Natural killer cell (primary cell): ENCODE measurements at regions not wholly inside any gene's neighbourhood (a gene's known extent, or its start where the extent isn't known, plus 50 kb on each side); places are given as distances from the start of the nearest gene placed in this dataset.
"Not testable (repeated sequence)": the region's sequence is repeated elsewhere in the genome, so short reads cannot be mapped to it uniquely, and the experiment has no call there.

Experiments used
- ATAC-seq, 3 donors: fragments of 150-1000 bp in 2 of 3; fragments of 200-7000 bp in 1 of 3; cut with Tn5 transposase; 1 replicate in 1 of 3; 2 replicates in 2 of 3; pipeline ENCODE4 v1.10.0; 2021; ENCODE audit warnings: mild to moderate bottlenecking in 2 of 3, moderate library complexity in 2 of 3
- DNase-seq, 2 donors: peaks; one replicate each; pipeline versions ENCODE4 v3.0.0 to v3.0.0-alpha.2; 2013 to 2021; ENCODE audit warnings: mixed read lengths in 1 of 2
- H3K27ac ChIP-seq: one replicate; pipeline ENCODE4 v1.5.1; 2013; ENCODE audit warnings: mild to moderate bottlenecking, low read length
- H3K27me3 ChIP-seq: one replicate; pipeline ENCODE4 v1.6.1; 2013; ENCODE audit warnings: low read length; ENCODE audit not compliant: control insufficient read depth, insufficient read depth
- H3K36me3 ChIP-seq: one replicate; pipeline ENCODE4 v1.6.1; 2013; ENCODE audit warnings: low read length; ENCODE audit not compliant: control insufficient read depth, insufficient read depth
- H3K4me1 ChIP-seq: one replicate; pipeline ENCODE4 v1.6.1; 2013; ENCODE audit warnings: low read length; ENCODE audit not compliant: control insufficient read depth, insufficient read depth
- H3K4me3 ChIP-seq: one replicate; pipeline ENCODE4 v1.5.1; 2013; ENCODE audit warnings: low read length
- H3K9me3 ChIP-seq: one replicate; pipeline ENCODE4 v1.6.1; 2013; ENCODE audit warnings: low read length; ENCODE audit not compliant: control insufficient read depth, insufficient read depth
- H3K27ac Mint-ChIP-seq, 2 donors: one replicate each; pipeline ENCODE4 v1.8.0; 2022; ENCODE audit warnings: mild to moderate bottlenecking in 2 of 2, mixed read lengths in 2 of 2, moderate library complexity in 1 of 2
- H3K27me3 Mint-ChIP-seq, 2 donors: one replicate each; pipeline ENCODE4 v1.8.0; 2022; ENCODE audit warnings: low read depth in 2 of 2, mixed read lengths in 2 of 2
- H3K36me3 Mint-ChIP-seq: one replicate; pipeline ENCODE4 v1.8.0; 2022; ENCODE audit warnings: mixed read lengths
- H3K4me1 Mint-ChIP-seq, 2 donors: one replicate each; pipeline ENCODE4 v1.8.0; 2022; ENCODE audit warnings: mixed read lengths in 2 of 2
- H3K4me3 Mint-ChIP-seq: one replicate; pipeline ENCODE4 v1.8.0; 2022; ENCODE audit warnings: mild to moderate bottlenecking, moderate library complexity, mixed read lengths
- H3K9me3 Mint-ChIP-seq, 2 donors: one replicate each; pipeline ENCODE4 v1.8.0; 2022; ENCODE audit warnings: mixed read lengths in 2 of 2
- WGBS: methylation state at CpG from one replicate; pipeline ENCODE4 v1.1.7; 2013; ENCODE audit warnings: missing lambda C conversion rate; ENCODE audit not compliant: insufficient coverage; 5-methylcytosine and 5-hydroxymethylcytosine counted together
- intact Hi-C: fragments of 100-400 bp; cut with micrococcal nuclease; formaldehyde crosslinking; loops from one replicate; pipeline ENCODE4 v1.14.2; 2022
- TF ChIP-seq, protein P1 (sequence below): fragments of 200-600 bp; IDR thresholded peaks from one replicate; pipeline ENCODE4 v1.8.0; 2022; ENCODE audit warnings: antibody characterized with exemption

DNA sequence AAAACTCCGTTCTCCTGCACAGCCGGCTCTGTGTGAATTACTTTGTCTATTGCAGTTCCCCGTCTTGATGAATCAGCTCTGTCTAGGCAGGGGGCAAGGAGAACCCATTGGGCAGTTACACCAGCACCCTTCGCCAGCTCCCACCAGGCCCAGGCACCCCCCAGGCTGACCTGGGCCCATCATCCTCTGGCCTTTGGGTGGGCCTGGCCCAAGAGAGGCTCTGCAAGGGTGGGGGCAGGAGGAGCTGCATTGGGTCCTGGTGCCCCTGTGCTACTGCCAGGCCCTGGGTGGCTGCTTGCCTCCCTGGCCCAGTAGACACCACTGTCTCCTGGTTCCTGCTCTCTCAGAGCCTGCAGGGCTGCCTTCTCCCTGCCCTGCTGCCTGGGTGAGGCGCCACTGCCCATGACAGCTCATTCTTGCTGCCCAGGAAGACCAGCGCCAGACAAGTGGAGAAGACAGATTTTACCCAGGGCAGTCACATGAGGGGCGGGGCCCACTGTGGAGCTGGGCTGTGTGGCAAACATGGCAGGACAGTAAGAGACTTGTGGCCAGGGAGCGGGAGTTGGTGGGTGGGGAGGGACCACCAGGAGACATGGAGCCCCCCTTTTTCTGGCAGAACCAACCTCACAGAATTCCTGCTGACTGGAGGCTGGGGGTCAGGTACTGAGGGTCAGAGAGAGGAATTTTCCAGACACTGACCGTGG, 67.2 kb downstream of the MRPL36 start:
- Histone ChIP-seq H3K4me1 (no peaks in the 10 kb centered on the region), H3K4me3 (no peak overlapping the region), H3K9me3 (no peaks in the 10 kb centered on the region), H3K27me3 (no peaks in the 10 kb centered on the region), H3K27ac (no peak overlapping the region), H3K36me3 (no peaks in the 10 kb centered on the region)
- ATAC-seq (no peak), DNase-seq (peak in 1 of 2 donors; percentile 12)
- Mint-ChIP-seq H3K27ac (no peak overlapping the region), H3K9me3 (no peaks in the 10 kb centered on the region), H3K36me3 (no peaks in the 10 kb centered on the region), H3K27me3 (no peaks in the 10 kb centered on the region), H3K4me3 (no peak overlapping the region), H3K4me1 (no peaks in the 10 kb centered on the region)
- 88% methylated on average over 9 of the region's 9 CpGs for WGBS
- intact Hi-C loops: loop anchor here (10.0 kb wide), 1 partner anchor 282 kb away; no protein-coding TSS in a partner anchor
- TF ChIP-seq, protein P1, sequence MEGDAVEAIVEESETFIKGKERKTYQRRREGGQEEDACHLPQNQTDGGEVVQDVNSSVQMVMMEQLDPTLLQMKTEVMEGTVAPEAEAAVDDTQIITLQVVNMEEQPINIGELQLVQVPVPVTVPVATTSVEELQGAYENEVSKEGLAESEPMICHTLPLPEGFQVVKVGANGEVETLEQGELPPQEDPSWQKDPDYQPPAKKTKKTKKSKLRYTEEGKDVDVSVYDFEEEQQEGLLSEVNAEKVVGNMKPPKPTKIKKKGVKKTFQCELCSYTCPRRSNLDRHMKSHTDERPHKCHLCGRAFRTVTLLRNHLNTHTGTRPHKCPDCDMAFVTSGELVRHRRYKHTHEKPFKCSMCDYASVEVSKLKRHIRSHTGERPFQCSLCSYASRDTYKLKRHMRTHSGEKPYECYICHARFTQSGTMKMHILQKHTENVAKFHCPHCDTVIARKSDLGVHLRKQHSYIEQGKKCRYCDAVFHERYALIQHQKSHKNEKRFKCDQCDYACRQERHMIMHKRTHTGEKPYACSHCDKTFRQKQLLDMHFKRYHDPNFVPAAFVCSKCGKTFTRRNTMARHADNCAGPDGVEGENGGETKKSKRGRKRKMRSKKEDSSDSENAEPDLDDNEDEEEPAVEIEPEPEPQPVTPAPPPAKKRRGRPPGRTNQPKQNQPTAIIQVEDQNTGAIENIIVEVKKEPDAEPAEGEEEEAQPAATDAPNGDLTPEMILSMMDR: no peak

DNA sequence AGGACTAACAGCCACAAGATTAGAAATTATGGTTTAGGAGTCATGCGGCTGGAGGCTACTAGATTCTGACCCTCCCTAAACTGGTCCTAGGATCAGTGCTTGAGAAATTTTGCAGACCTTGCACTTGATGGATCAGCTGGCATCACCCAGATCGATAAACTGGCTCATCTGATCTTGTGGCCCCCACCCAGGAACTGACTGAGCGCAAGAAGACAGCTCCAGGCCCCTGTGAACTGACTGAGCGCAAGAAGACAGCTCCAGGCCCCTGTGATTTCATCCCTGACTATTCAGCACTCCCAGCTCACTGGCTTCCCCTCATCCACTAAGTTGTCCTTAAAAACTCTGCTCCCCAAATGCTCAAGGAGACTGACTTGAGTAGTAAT, 67.8 kb downstream of the MRPL36 start:
- DNase-seq, H3K27ac Mint-ChIP-seq, H3K4me3 Mint-ChIP-seq, ATAC-seq, H3K27ac ChIP-seq, H3K36me3 ChIP-seq, H3K4me3 ChIP-seq, H3K9me3 Mint-ChIP-seq, H3K36me3 Mint-ChIP-seq, H3K4me1 ChIP-seq, H3K9me3 ChIP-seq, H3K27me3 Mint-ChIP-seq, H3K4me1 Mint-ChIP-seq, H3K27me3 ChIP-seq: not testable (repeated sequence)
- WGBS: 79% methylated on average over 4 of the region's 4 CpGs
- intact Hi-C loops: loop anchor here (10.0 kb wide), 1 partner anchor 283 kb away; no protein-coding TSS in a partner anchor

DNA sequence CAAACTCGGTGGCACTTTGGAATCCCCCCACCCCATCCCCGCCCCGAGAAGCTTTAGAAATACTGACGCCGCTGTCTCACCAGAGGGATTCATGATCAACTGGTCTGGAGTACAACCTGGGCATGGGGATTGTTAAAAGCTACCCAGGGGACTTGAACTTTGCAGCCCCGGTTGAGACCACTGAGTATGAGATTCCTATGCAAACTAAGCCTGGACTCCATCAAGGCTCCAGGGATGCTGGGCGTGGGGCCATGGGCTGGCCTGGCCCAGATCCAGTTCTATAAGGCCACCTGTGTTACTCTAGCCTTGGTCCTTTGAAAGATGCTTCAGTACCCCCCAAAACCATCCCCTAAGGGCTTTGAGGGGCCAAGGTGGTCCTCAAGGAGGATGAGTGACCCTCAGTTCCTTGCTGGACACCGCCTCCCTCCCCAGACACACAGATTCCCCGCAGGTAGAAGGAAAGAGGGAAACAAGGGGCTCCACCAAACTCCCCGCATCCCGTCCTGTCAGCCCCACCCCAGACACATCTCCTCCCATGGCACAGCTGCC, 68.5 kb downstream of the MRPL36 start:
- no peaks in the 10 kb centered on the region for H3K36me3 Mint-ChIP-seq
- H3K27ac ChIP-seq: no peak overlapping the region
- H3K4me3 Mint-ChIP-seq: no peak overlapping the region
- H3K9me3 ChIP-seq: no peaks in the 10 kb centered on the region
- H3K27me3 Mint-ChIP-seq: peaks cover 0 to 3% of the 10 kb centered on the region in 2 donors
- WGBS: 79% methylated on average over 10 of the region's 11 CpGs
- peak in 1 of 2 donors; percentile 7 for DNase-seq
- no peaks in the 10 kb centered on the region for H3K36me3 ChIP-seq
- intact Hi-C loops: loop anchor here (10.0 kb wide), 1 partner anchor 284 kb away; no protein-coding TSS in a partner anchor
- TF ChIP-seq, protein P1: no peak
- no peaks in the 10 kb centered on the region for H3K9me3 Mint-ChIP-seq
- no peak overlapping the region for H3K4me3 ChIP-seq
- H3K27ac Mint-ChIP-seq: no peak overlapping the region
- no peaks in the 10 kb centered on the region for H3K4me1 ChIP-seq
- H3K27me3 ChIP-seq: no peaks in the 10 kb centered on the region
- no peak for ATAC-seq
- H3K4me1 Mint-ChIP-seq: no peaks in the 10 kb centered on the region

DNA sequence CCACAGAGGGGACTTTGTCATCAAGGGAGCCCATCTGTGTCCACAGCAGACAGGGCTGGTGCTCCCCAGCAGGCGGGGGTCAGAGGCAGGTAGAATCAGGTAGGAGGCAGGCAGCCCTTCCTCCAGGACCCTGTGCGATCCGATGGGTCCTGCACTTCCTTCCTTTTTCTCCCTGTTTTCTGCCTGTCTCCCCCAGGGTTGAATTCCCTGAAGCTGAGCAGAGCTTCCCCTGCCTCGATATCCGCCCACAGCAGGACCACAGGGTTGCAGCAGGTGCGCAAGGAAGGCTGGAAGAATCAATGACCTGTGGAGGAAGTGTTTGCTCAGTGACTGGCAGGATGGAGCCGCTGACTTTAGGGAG, 69.2 kb downstream of the MRPL36 start:
- H3K27me3 Mint-ChIP-seq: peaks cover 3 to 9% of the 10 kb centered on the region in 2 donors
- no peak overlapping the region for H3K4me3 Mint-ChIP-seq
- no peak overlapping the region for H3K4me3 ChIP-seq
- no peaks in the 10 kb centered on the region for H3K9me3 Mint-ChIP-seq
- no peaks in the 10 kb centered on the region for H3K27me3 ChIP-seq
- intact Hi-C loops: loop anchor here (10.0 kb wide), 1 partner anchor 284 kb away; no protein-coding TSS in a partner anchor
- no peak overlapping the region for H3K27ac Mint-ChIP-seq
- peaks cover 0 to 3% of the 10 kb centered on the region in 2 donors for H3K4me1 Mint-ChIP-seq
- H3K36me3 Mint-ChIP-seq: no peaks in the 10 kb centered on the region
- H3K36me3 ChIP-seq: no peaks in the 10 kb centered on the region
- ATAC-seq (no peak), DNase-seq (no peak)
- H3K4me1 ChIP-seq: no peaks in the 10 kb centered on the region
- no peak overlapping the region for H3K27ac ChIP-seq
- H3K9me3 ChIP-seq: no peaks in the 10 kb centered on the region
- 73% methylated on average over 7 of the region's 7 CpGs for WGBS
- TF ChIP-seq, protein P1: no peak
